GM19351 (cell line): ENCODE measurements at regions not wholly inside any gene's neighbourhood (a gene's known extent, or its start where the extent isn't known, plus 50 kb on each side); places are given as distances from the start of the nearest gene placed in this dataset.
"Not testable (repeated sequence)": the region's sequence is repeated elsewhere in the genome, so short reads cannot be mapped to it uniquely, and the experiment has no call there.

Experiments used
- ATAC-seq: cut with Tn5 transposase; IDR thresholded peaks from one replicate; pipeline ENCODE4 v1.9.1; 2021; ENCODE audit warnings: mild to moderate bottlenecking, moderate library complexity; ENCODE audit not compliant: unreplicated experiment

DNA sequence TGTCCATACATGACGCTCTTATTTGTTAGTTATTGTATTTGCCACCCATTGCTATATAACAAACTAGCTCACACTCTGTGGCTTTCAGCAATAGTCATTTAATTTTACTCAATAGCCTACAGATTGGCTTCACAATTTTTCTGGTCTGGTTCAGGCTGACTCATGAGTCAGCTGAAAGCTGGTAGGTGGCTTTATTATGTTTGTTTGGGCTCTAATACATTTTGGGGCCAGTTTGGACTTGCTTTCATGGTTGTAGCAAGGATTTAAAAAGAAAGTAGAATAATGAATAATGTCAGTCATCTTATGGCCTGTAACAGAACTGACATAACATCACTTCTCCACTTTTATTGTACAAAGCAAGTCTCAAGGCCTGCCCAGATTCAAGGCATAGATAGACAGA lies 338.7 kb downstream of the LRRIQ3 start:
- no peak for ATAC-seq

DNA sequence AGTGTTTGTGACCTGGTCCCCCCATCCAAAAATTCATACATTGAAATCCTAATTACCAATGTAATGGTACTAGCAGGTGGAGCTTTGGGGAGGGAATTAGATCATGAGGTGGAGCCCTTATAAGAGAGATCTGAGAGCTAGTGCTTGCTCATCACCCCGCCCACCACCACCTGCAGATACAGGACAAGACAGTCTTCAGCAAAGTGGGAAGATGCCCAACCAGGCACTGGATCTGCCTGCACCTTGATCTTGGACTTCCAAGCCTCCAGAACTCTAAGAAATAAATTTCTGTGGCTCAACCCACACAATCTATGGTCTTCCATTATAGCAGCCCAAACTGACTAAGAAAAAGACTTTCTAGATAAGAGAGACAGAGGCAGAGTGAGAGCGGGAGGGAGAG lies 343.4 kb downstream of the LRRIQ3 start:
- no peak for ATAC-seq

GRCh38 chr1:73842436-73842835 lies 355.5 kb downstream of the LRRIQ3 start:
- no peak for ATAC-seq

- ATAC-seq = no peak
Measured at GRCh38 chr1:73839922-73840321, 358.1 kb downstream of the LRRIQ3 start.

GRCh38 chr1:73832276-73833181 lies 365.4 kb downstream of the LRRIQ3 start:
- ATAC-seq = no peak

DNA sequence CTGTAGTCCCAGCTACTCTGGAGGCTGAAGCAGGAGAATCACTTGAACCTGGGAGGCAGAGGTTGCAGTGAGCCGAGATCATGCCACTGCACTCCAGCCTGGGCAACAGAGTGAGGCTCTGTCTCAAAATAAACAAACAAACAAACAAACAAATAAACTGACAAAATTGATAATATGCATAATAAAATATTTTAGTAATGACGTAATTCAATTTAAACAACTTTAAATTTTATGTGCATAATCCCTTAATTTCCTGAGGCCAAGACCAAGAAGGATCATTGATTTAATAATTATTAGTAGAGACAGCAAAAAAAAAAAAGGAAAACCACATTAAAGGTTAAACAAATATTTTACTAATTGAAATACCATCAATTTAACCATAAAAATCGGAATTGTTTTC lies 370.7 kb downstream of the LRRIQ3 start:
- ATAC-seq = not testable (repeated sequence)

GRCh38 chr1:73824065-73824464 lies 373.9 kb downstream of the LRRIQ3 start:
- ATAC-seq = no peak

- peak; percentile 67 for ATAC-seq
Measured at GRCh38 chr1:73821520-73821919, 376.5 kb downstream of the LRRIQ3 start.

DNA sequence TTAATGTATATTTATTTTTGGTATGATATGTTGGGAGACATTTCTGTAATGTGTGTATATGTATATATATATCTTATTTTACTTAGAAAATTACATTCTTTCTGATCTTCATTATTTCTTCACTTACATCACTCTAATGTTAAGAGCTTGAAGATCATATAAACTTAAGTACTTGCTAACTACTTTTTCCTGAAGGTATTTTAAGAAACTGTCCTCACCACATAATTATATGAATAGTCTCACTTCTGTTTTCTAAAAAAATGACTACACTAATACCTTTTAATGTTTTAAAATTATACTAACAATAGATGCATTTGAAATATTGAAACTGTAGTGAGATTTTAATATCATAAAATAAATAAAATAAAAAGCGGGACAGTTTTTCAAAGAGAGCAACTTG lies 377.1 kb downstream of the LRRIQ3 start:
- no peak for ATAC-seq

- ATAC-seq = no peak
Measured at GRCh38 chr1:73813716-73814115, 384.3 kb downstream of the LRRIQ3 start.

- ATAC-seq = no peak
Measured at GRCh38 chr1:73813236-73813635, 384.7 kb downstream of the LRRIQ3 start.

GRCh38 chr1:73811798-73812197 lies 386.2 kb downstream of the LRRIQ3 start:
- ATAC-seq = no peak

DNA sequence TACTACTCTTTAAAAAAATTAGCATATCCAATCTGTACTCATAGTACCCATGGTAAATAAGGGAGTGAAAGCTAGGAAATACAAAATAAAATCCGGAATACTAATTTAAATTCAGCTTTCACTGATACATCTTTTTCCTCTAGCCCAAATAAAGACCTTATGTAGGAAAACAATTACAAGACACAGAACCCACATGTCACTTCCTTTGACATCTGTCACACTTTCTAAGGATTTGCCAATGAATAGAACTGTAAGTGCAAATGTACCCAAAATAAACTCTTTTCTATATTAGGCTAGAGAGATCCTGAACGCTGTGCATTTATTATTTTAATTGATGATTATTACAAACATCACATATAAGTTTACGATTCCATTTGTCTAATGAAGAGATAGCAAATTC lies 393.0 kb downstream of the LRRIQ3 start:
- ATAC-seq = no peak

DNA sequence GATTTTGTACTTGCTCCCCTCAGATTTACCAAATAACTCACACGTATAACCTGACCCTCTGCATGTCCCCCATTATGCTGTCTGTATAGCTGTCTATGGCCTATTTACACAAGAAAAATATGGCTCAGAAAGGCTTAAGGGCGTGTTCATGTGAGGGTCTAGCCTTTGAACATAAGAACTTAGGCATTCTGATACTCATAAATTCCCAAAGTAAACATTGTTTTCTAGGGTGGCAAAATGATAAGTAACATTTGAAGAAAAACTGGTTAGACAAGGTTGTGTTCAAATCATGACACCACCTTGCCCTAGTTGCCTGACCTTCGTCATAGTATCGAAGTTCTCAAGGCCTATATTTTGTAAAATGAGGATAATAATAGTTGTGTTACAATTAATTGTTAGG lies 394.6 kb downstream of the LRRIQ3 start:
- ATAC-seq = no peak

DNA sequence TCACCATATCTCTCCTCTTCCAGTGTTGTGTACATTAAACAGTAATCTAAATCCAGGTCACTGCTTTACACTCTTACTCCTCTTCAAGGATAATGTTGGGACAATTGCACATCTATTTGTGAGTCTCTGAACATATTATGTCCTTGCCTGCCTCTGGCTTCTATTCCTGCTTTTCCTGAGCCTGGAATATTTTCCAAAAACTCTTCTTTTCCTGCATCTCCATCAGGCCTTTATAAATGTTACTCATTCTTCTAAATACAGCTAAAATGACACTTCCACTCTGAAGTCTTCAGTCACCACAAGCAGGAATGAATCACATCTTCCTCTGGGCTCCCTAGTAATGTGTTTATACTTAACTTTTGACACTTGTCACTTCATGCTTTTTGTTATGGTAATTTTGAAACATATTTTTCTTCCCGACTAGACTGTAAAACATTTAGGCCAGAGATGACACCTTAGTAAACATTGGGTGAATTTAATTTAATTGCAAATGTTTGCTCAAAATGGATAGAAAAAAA lies 396.0 kb downstream of the LRRIQ3 start:
- no peak for ATAC-seq

- no peak for ATAC-seq
Measured at GRCh38 chr1:73800376-73800775, 397.6 kb downstream of the LRRIQ3 start.

DNA sequence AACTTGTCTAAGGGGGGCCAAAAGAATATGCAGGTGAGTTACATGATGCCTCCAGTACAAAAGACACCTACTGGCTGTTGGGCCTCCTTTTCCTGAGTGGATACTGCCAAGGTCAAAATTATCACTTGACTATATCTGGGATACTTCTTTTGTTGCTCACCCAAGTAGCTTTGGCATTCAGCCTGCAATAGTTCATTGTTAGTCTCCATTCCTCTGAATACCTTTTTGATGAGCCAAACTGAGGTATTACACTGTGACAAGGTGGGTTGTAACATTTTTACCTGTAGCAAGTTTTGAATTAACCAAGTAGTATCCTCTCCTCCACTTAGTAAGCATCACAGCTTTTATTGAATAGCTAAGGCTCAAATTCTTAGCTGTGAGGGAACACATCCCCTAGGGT lies 408.0 kb downstream of the LRRIQ3 start:
- no peak for ATAC-seq

- ATAC-seq = no peak
Measured at GRCh38 chr1:73784026-73784425, 413.9 kb downstream of the LRRIQ3 start.

DNA sequence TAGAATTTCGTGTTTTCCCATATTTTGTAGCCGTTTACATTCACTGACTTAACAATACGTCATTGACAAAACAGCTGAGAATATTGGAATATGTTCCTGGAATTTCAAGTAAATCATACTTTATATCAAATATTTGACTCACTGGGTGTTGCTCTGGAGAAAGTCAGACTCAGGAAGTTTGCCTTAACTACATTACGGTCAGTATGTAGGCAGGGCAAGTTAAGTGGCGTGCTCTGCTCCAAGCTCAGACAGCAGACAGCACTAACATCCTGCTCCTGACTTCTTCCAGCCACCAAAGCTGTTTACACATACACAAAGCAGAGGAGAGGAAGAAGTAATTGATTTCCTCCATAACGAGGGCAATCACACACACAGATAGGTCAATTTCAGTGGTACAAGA lies 414.6 kb downstream of the LRRIQ3 start:
- ATAC-seq = no peak

GRCh38 chr1:73782901-73783300 lies 415.1 kb downstream of the LRRIQ3 start:
- no peak for ATAC-seq

- ATAC-seq = no peak
Measured at GRCh38 chr1:73781251-73781650, 416.7 kb downstream of the LRRIQ3 start.

- ATAC-seq = no peak
Measured at GRCh38 chr1:73778471-73778870, 419.5 kb downstream of the LRRIQ3 start.

DNA sequence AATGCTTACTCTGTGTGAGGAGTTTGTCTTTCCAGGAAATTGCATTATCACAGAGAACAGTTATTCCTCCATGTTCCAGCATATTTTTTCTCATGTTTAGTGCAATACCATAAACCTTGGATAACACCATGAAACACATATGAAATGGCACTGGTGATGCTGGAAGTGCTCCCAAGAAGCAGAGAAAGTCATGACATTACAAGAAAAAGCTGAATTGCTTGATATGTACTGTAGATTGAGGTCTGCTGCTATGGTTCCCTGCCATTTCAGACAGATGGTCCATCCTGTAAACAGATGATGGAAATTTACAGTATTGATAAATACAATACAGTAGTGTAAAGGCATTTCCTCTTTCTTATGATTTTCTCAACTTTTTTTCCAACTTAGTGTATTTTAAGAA lies 422.1 kb downstream of the LRRIQ3 start:
- no peak for ATAC-seq
